ENCODE measurements at regions not wholly inside any gene's neighbourhood (a gene's known extent, or its start where the extent isn't known, plus 50 kb on each side); places are given as distances from the start of the nearest gene placed in this dataset.
A peak's percentile ranks its signal among the peaks of the same experiment; 100 is the strongest.
"Not testable (repeated sequence)": the region's sequence is repeated elsewhere in the genome, so short reads cannot be mapped to it uniquely, and the experiment has no call there.

DNA sequence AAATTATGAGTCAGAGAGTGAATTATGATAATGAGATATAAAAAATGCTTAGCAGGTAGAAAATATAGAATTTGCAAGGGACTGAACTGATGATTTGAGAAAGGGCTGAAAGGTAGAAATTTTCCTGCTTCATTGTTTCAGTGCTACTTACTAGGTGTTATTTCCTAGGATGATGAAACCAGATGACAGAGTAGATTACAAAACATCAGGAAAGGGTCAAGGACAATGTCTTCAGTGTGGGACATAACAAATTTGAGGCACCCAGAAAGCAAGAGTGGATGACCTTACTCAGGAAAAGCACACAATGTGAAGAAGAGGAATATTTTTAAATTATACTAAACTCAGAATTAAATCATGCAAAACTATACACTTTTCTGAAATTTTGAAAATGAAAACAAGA is 102.1 kb downstream of the SHCBP1 start:
- DNase-seq: no peak

DNA sequence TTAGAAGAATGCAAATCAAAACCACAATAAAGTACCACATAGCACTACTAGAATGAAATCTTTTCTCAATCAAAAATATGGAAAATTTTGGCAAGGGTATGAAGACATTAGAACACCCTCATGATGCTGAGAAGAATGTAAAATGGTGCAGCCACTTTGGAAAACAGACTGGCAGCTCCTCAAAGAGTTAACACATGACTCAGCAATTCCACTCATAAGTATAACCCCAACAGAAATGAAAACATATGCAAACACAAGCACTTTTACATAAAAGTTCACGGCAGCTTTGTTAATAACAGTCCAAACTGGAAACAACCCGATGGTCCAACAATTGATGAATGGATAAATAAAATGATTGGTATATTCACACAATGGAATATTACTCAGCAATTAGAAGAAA is 124.5 kb downstream of the SHCBP1 start:
- DNase-seq: no peak

DNA sequence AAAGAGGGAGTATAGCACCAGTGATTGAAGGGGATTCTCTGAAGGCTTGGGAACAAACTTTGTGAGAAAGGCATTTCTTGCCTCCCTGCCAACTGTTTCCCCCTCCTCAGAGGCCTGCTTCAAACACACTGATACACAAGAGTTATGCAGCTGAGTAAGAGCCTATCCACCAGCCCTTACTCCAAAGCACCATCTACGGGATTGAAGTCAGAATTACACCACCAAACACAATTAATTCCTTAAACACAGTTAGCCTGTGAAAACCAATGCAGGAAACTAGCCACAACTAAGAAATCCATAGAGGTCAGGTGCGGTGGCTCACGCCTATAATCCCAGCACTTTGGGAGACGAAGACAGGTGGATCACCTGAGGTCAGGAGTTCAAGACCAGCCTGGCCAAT is 138.3 kb downstream of the SHCBP1 start:
- DNase-seq: no peak

DNA sequence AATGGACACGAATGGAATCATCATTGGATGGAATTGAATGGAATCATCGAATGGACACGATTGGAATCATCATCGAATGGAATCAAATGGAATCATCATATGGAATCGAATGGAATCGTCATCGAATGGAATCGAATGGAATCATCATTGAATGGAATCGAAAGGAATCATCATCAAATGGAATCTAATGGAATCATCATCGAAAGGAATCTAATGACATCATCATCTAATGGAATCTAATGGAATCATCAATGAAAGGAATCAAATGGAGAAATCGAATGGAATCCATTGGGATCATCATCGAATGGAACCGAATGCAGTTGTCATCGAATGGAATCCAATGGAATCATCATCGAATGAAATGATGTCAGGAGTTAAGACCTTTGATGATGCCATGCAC is 154.9 kb downstream of the SHCBP1 start:
- DNase-seq: no peak

DNA sequence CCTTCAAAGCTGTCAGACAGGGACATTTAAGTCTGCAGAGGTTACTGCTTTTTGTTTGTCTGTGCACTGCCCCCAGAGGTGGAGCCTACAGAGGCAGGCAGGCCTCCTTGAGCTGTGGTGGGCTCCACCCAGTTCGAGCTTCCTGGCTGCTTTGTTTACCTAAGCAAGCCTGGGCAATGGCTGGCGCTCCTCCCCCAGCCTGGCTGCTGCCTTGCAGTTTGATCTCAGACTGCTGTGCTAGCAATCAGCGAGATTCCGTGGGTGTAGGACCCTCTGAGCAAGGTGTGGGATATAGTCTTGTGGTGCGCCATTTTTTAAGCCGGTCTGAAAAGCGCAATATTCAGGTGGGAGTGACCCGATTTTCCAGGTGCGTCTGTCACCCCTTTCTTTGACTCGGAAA is 166.4 kb downstream of the SHCBP1 start:
- DNase-seq: not testable (repeated sequence)

DNA sequence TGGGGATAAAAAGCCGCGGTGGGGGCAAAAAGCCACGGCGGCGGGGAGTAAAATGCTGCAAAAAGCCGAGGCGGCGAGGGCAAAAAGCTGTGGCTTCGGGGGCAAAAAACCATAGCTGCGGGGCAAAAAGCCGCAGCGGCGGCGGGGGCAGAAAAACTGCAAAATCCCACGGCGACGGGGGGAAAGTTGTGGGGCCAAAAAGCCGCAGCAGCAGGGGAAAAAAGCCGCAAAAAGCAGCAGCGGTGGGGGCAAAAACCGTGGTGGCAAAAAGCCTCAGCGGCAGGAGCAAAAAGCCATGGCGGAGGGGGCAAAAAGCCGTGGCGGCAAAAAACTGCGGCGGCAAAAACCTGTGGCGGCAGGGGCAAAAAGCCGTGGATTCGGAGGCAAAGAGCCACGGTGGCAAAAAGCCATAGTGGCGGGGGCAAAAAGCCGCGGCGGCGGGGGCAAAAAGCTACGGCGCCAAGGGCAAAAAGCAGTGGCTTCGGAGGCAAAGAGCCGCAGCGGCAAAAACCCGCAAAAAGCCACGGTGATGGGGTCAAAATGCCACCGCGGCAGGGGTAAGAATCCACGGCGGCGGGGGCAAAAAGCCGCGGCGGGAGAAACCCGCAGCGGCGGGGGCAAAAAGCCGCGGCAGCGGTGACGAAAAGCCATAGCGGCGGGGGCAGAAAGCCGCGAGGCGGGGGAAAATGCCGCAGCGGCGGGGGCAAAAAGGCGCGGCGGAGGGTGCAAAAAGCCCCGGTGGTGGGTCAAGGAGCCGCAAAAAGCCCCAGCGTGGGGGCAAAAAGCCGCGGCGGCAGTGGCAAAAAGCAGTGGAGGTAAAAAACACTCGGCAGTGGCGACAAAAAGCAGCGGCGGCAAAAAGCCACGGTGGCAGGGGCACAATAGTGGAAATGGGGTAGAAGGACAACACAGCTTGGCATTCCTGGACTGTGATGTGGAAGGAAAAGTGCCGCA is 192.8 kb downstream of the SHCBP1 start:
- no peak for DNase-seq

DNA sequence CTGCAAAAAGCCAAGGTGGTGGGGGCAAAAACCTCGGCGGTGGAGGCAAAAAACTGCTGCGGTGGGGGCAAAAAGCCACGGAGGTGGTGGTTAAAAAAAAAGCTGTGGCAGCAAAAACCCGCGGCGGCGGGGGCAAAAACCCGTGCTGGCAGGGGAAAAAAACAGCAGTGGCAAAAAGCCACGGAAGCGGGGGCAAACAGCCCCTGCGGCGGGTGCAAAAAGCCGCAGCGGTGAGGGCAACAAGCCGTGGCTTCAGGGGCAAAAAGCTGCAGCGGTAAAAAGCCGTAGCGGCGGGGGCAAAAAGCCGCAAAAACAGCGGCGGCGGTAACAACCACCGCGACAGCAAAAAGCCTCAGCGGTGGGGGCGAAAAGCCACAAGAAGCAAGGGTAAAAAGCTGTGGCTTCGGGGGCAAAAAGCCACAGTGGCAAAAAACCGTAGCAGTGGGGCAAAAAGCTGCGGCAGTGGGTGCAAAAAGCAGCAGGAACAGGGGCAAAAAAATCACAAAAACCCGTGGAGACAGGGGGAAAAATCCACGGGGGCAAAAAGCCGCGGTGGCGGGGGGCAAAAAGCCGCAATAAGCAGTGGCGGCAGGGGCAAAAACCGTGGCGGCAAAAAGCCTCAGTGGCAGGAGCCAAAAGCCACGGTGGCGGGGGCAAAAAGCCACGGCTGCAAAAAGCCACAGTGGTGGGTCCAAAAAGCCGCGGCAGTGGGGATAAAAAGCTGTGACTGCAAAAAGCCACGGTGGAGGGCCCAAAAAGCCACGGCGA is 193.7 kb downstream of the SHCBP1 start:
- DNase-seq: no peak

DNA sequence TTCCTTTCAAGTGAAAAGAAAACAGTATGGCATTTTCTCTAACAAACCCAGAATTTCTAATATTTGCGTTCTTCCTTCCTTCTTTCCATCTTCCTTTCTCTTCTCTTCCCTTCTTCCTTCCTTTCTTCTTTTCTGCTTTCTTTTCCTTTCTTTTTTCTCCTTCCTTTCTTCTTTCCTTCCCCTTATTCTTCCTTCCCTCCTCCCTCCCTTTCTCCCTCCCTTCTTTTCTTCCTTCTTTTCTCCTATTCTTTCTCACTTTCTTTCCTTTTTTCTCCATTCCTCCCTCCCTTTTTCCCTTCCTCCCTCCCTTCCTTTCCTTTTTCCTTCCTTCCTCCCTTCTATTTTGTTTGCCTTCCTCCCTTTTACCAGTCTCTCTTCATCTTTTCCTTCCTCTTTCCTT is 194.8 kb downstream of the SHCBP1 start:
- no peak for DNase-seq

DNA sequence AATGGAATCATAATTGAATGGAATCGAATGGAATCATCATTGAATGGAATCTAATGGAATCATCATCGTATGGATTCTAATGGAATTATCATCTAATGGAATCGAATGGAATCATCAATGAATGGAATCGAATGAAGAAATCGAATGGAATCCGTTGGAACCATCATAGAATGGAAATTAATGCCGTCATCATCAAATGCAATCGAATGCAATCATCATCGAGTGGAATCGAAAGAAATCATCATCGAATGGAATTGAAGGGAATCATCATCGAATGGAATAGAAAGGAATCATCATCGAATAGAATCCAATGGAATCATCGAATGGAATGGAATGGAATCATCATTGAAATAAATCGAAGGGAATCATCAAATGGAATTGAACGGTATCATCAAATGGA is 217.2 kb downstream of the SHCBP1 start:
- DNase-seq: no peak

DNA sequence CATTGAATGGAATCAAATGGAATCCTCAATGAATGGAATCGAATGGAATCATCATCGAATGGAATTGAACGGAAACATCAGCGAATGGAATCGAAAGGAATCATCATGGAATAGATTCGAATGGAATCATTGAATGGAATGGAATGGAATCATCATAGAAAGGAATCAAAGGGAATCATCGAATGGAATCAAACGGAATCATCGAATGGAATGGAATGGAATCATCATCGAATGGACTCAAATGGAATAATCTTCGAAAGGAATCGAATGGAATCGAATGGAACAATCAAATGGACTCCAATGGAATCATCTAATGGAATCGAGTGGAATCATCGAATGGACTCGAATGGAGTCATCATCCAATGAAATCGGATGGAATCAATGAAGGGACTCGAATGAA is 222.6 kb downstream of the SHCBP1 start:
- not testable (repeated sequence) for DNase-seq

DNA sequence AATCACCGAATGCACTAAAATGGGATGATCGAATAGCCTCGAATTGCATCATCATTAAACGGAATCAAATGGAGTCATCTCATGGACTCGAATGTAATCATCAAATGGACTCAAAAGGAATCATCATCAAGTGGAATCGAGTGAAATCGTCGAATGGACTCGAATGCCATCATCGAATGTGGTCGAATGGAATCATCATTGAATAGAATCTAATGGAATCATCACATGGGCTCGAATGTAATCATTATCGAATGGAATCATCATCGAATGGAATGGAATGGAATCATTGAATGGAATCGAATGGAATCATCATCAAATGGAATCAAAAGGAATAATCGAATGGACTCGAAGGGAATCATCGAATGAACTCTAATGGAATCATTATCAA is 224.3 kb downstream of the SHCBP1 start:
- not testable (repeated sequence) for DNase-seq

DNA sequence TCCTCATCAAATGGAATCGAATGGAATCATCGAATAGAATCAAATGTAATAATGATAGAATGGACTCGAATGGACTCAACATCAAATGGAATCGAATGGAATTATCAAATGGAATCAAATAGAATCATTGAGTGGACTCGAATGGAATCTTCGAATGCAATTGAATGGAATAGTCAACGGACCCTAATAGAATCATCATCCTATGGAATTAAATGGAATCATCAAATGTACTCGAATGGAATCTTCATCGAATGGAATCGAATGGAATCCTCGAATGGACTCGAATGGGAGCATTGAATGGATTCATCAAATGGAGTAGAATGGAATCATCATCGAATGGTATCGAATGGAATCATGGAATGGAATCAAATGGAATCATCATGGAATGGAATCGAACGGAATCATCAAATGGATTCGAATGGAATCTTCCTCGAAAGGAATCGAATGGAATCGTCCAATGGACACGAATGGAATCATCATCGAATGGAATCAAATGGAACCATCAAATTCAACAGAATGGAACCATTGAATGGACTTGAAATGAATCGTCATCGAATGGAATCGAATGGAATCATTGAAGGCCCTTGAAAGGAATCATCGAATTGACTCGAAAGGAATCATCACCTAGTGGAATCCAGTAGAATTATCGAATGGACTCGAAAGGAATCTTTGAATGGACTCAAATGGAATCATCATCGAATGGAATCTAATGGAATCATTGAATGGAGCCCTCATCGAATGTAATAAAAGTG is 224.9 kb downstream of the SHCBP1 start:
- DNase-seq: not testable (repeated sequence)

DNA sequence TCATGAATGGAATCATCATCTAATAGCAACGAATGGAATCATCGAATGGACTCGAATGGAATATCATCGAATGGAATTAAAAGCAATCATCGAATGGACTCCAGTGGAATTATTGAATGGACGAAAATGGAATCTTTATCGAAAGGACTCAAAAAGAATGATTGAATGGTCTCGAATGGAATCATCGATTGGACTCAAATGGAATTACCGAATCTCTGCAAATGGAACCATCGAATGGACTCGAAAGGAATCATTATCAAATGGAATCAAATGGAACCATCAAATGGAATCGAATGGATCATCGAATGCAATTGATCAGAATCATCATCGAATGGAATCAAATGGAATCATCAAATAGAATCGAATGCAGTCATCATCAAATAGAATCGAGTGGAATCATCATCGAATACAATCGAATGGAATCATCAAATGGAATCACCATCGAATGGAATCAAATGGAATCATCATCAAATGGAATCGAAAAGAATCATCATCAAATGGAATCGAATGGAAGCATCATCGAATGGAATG is 225.7 kb downstream of the SHCBP1 start:
- not testable (repeated sequence) for DNase-seq

DNA sequence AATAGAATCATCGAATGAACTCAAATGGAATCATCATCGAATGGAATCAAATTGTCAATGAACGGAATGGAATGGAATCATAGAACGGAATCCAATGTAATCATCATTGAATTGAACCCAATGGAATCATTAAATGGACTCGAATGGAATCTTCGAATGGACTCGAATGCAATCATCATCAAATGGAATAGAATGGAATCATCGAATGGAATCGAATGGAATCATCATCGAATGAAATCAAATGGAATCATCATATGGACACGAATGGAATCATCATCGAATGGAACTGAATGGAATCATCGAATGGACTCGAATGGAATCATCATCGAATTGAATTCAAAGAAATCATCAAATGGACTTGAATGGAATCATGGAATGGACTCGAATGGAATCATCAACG is 226.2 kb downstream of the SHCBP1 start:
- DNase-seq: not testable (repeated sequence)

DNA sequence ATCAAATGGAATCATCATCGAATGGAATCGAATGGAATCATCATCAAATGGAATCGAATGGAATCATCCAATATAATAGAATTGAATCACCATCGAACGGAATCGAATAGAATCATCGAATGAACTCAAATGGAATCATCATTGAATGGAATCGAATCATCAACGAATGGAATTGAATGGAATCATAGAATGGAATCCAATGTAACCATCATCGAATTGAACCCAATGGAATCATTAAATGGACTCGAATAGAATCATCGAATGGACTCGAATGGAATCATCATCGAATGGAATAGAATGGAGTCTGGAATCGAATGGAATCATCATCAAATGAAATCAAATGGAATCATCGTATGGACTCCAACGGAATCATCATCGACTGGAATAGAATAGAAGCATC is 227.0 kb downstream of the SHCBP1 start:
- DNase-seq: peak; percentile 11

DNA sequence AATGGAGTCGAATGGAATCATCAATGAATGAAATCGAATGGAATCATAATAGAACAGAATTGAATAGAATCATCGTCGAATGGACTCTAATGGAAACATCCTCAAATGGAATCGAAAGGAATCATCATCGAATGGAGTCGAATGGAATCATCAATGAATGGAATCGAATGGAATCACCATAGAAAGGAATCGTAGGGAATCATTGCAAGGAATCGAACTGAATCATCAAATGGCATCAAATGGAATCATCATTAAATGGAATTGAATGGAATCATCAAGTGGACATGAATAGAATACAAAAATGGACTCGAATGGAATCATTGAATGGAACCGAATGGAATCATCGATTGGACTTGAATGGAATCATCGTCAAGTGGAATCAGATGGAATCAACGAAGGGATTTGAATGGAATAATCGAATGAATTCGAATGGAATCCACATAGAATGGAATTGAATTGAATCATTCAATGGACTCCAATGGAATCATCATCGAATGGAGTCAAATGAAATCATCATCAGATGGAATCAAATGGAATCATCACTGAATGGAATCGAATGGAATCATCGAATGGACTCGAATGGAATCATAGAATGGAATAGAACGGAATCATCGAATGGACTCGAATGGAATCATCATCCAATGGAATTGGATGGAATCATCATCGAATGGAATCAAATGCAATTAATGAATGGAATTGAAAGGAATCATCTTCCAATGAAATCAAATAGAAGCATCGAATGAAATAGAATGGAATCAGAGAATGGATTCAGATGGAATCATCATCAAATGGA is 228.1 kb downstream of the SHCBP1 start:
- DNase-seq: peak; percentile 15

DNA sequence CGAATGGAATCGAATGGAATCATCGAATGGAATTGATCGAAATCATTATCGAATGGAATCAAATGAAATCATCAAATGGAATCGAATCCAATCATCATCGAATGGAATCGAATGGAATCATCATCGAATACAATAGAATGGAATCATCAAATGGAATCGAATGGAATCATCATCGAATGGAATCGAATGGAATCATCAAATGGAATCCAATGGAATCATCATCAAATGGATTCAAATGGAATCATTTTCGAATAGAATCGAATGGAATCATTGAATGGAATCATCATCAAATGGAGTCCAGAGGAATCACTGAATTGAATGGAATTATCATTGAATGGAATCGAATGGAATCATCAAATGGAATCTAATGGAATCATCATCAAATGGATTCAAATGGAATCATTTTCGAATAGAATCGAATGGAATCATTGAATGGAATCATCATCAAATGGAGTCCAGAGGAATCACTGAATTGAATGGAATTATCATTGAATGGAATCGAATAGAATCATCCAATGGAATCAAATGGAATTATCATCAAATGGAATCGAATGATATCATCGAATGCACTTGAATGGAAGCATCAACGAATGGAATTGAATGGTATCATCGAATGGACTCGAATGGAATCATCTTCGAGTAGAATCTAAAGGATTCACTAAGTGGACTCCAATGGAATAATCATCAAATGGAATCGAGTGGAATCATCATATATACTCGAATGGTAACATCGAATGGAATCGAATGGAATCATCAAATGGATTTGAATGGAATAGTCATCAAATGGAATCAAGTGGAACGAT is 230.3 kb downstream of the SHCBP1 start:
- not testable (repeated sequence) for DNase-seq

DNA sequence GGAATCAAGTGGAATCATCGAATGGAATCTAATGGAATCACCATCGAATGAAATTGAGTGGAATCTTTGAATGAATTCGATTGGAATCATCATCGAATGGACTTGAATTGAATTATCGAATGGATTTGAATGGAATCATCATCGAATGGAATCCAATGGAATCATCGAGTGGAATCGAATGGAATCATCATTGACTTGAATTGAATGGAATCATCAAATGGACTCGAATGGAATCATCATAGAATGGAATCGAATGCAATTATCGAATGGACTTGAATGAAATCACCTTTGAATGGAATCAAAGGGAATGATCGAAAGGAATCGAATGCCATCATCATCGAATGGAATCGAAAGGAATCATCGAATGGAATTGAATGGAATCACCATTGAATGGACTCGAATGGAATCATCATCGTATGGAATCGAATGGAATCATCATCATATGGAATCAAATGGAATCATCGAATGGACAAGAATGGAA is 231.6 kb downstream of the SHCBP1 start:
- peak; percentile 68 for DNase-seq

DNA sequence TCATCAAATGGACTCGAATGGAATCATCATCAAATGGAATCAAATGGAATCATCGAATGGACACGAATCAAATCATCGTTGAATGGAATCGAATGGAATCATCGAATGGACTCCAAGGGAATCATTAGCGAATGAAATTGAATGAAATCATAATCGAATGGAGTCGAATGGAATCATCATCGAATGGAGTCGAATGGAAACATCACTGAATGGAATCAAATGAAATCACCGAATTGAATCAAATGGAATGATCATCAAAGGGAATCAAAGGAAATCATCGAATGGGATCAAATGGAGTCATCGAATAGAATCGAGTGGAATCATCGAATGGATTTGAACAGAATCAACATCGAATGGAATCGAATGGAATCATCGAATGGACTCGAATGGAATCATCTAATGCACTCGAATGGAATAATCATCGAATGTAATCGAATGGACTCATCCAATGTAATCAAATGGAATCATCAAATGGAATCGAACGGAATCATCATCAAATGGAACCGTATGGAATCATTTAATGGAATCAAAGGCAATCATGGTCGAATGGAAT is 232.2 kb downstream of the SHCBP1 start:
- DNase-seq: not testable (repeated sequence)

DNA sequence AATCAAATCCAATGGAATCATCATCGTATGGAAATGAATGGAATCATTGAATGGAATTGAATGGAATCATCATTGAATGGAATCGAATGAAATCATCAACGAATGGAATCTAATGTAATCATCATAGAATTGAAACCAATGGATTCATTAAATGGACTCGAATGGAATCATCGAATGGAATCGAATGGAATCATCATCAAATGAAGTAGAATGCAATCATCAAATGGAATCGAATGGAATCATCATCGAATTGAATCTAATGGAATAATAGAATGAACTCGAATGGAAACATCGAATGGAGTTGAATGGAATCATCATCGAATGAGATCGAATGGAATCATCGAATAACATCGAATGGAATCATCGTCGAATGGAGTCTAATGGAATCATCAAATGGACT is 232.8 kb downstream of the SHCBP1 start:
- DNase-seq: not testable (repeated sequence)

DNA sequence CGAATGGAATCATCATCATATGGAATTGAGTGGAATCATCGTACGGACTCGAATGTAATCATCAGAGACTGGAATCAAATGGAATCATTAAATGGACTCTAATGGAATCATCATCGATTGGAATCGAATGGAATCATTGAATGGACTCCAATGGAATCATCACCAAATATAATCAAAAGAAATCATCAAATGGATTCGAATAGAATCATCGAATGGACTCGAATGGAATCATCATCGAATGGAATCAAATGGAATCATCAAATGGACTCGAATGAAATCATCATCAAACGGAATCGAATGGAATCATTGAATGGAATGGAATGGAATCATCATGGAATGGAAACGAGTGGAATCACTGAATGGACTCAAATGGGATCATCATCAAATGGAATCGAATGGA is 233.5 kb downstream of the SHCBP1 start:
- DNase-seq: not testable (repeated sequence)
